ENCODE measurements at regions not wholly inside any gene's neighbourhood (a gene's known extent, or its start where the extent isn't known, plus 50 kb on each side); places are given as distances from the start of the nearest gene placed in this dataset.

- no peak for TF ChIP-seq POLR2A (IDR thresholded peaks at IDR 0.05; ENCODE audit: low read depth, low read length)
- no peak for TF ChIP-seq JUN (IDR thresholded peaks at IDR 0.05; ENCODE audit: borderline replicate concordance, insufficient read depth, insufficient read length, low read depth)
- no peak for TF ChIP-seq POLR2AphosphoS5 (IDR thresholded peaks at IDR 0.05; ENCODE audit: insufficient read depth, low read depth, low read length)
- no peak for TF ChIP-seq MYC (IDR thresholded peaks at IDR 0.05; ENCODE audit: low read depth, low read length)
- TF ChIP-seq FOS (IDR thresholded peaks at IDR 0.05; ENCODE audit: borderline replicate concordance, insufficient read depth, low read length) = no peak
- TF ChIP-seq, protein P1, sequence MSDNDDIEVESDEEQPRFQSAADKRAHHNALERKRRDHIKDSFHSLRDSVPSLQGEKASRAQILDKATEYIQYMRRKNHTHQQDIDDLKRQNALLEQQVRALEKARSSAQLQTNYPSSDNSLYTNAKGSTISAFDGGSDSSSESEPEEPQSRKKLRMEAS (IDR thresholded peaks at IDR 0.05; ENCODE audit: insufficient read depth, insufficient read length) = no peak
- TF ChIP-seq EZH2 (IDR thresholded peaks at IDR 0.05; ENCODE audit: borderline replicate concordance, low read depth, low read length, severe bottlenecking) = no peak
- no peak for TF ChIP-seq CTCF (IDR thresholded peaks at IDR 0.05; ENCODE audit: extremely low read depth in 1 of 2, insufficient read depth in 1 of 2, low read depth in 1 of 2, low read length in 2 of 2)
- no peak for TF ChIP-seq GATA2 (IDR thresholded peaks at IDR 0.05; ENCODE audit: insufficient read depth, insufficient read length, low read depth, low read length)
- intact Hi-C loops (cut with micrococcal nuclease) = no loop called here
- dilution Hi-C loops (cut with MboI; ENCODE audit: extremely low pct_ligation_motif_present, low sequenced_read_pairs) = no loop called here
These were observed 291.7 kb upstream of the ROPN1 start for GRCh38 chr3:124283652-124284023.

More at GRCh38 chr3:124283652-124284023, 291.7 kb upstream of the ROPN1 start:
- Histone ChIP-seq H3K79me2 (ENCODE audit: control insufficient read depth, insufficient read depth, low read length) (no peaks in the 10 kb centered on the region), H3K4me2 (ENCODE audit: insufficient read depth, low read length) (no peak overlapping the region), H3K36me3 (ENCODE audit: control insufficient read depth in 2 of 2, extremely low read depth in 1 of 2, insufficient read depth in 2 of 2, low read length in 2 of 2) (no peaks in the 10 kb centered on the region), H3K27ac (ENCODE audit: insufficient read depth, low read depth, low read length) (no peak overlapping the region), H3K9ac (replicated peaks; ENCODE audit: extremely low read depth, insufficient read depth, low read length) (no peak overlapping the region), H3K9me1 (replicated peaks; ENCODE audit: control insufficient read depth, extremely low read depth, insufficient read depth, low read length) (no peaks in the 10 kb centered on the region), H3K4me3 (replicated peaks in 1 of 3; ENCODE audit: insufficient read depth in 1 of 3, low read depth in 1 of 3, low read length in 3 of 3) (no peak overlapping the region), H2AFZ (ENCODE audit: low read depth, low read length) (no peak overlapping the region), H3K4me1 (ENCODE audit: control insufficient read depth, extremely low read depth, insufficient read depth, low read length) (no peaks in the 10 kb centered on the region), H3K9me3 (replicated peaks; ENCODE audit: control insufficient read depth, insufficient read depth, low read length) (no peaks in the 10 kb centered on the region), H4K20me1 (replicated peaks; ENCODE audit: control insufficient read depth, extremely low read depth, insufficient read depth, low read length) (no peaks in the 10 kb centered on the region), H3K27me3 (ENCODE audit: control insufficient read depth in 2 of 2, insufficient read depth in 2 of 2, low read length in 2 of 2) (peaks cover 0 to 2% of the 10 kb centered on the region in 2 experiments)
- ChIA-PET POLR2A (no interaction called here), CTCF (interaction anchor here (2.5 to 5.8 kb wide), 3 partner anchors 10 to 267 kb away, joined by 8 to 110 read pairs (median 33); partner anchors contain the start of gene KALRN)
- no TSS peak for BruUV-seq (replicated peaks)
- DNase-seq (ENCODE audit: low read depth, low spot score) = no peak
- no peak for FAIRE-seq
